Upper lobe of left lung (tissue), 4 donors: ENCODE measurements at regions not wholly inside any gene's neighbourhood (a gene's known extent, or its start where the extent isn't known, plus 50 kb on each side); places are given as distances from the start of the nearest gene placed in this dataset.

Experiments
- EP300 ChIP-seq, 4 donors: sonication (generic); formaldehyde crosslinking; IDR thresholded peaks; one replicate each; pipeline ENCODE4 v1.5.1; 2017; ENCODE audit warnings: antibody characterized with exemption in 4 of 4, control low read depth in 2 of 4
- TF ChIP-seq, protein P1 (sequence below), 6 experiments: fragments of 450-650 bp in 4 of 6; fragments of 200-600 bp in 2 of 6; sonication (generic) in 2 of 6; IDR thresholded peaks; one replicate each; pipeline ENCODE4 v1.5.1; 2016 to 2019; ENCODE audit warnings: antibody characterized with exemption in 6 of 6

DNA sequence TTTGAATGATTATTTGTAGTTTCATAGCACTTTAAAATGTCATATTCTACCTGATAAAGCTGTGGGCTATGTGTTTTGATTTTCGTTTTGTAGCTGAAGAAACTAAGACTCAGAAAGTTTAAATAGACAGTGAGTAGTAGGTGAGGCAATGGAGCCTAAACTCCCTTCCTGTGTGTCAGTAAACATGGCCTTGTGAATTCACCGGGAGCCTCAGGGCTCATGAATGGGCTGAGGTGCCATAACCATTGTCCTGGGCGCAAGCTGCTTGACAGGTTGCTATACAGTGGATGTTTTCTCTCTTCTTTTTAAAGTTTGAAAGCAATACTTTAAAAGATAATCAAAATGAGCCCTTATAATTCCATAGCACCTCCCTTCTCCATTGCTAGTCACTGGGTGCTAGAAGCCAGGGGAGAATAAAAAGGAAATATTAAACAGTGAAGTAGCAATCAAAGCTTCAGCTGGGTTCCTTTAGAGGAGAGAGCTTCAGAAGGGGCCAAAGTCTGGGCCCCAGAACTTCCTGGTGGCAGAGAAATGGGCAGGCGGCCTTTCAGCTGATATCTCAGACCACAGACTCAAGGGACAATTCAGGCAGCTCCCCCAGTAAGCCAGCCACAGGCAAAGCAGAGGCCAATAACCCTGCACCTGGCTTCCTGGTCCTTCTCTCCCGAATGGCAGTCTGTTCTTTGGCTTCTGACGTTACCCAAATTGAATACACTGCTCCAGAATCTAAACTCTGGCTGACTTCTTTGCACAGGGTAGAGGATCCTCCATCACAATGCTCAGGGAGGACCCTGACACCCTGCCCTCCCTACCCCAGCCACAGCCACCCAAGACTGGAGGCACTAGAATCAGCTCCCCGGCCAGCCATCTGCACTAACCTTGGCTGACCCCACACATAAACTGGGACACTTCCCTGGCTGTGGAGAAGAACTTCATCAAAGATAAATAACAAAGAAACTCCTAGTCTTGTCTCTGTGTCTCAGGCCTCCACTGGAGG lies 51.8 kb upstream of the NPAS2 start:
- TF ChIP-seq, protein P1, sequence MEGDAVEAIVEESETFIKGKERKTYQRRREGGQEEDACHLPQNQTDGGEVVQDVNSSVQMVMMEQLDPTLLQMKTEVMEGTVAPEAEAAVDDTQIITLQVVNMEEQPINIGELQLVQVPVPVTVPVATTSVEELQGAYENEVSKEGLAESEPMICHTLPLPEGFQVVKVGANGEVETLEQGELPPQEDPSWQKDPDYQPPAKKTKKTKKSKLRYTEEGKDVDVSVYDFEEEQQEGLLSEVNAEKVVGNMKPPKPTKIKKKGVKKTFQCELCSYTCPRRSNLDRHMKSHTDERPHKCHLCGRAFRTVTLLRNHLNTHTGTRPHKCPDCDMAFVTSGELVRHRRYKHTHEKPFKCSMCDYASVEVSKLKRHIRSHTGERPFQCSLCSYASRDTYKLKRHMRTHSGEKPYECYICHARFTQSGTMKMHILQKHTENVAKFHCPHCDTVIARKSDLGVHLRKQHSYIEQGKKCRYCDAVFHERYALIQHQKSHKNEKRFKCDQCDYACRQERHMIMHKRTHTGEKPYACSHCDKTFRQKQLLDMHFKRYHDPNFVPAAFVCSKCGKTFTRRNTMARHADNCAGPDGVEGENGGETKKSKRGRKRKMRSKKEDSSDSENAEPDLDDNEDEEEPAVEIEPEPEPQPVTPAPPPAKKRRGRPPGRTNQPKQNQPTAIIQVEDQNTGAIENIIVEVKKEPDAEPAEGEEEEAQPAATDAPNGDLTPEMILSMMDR (IDR thresholded peaks at IDR 0.05) = no peak
- TF ChIP-seq EP300 (IDR thresholded peaks at IDR 0.05) = no peak
